ENCODE measurements at regions not wholly inside any gene's neighbourhood (a gene's known extent, or its start where the extent isn't known, plus 50 kb on each side); places are given as distances from the start of the nearest gene placed in this dataset.

DNA sequence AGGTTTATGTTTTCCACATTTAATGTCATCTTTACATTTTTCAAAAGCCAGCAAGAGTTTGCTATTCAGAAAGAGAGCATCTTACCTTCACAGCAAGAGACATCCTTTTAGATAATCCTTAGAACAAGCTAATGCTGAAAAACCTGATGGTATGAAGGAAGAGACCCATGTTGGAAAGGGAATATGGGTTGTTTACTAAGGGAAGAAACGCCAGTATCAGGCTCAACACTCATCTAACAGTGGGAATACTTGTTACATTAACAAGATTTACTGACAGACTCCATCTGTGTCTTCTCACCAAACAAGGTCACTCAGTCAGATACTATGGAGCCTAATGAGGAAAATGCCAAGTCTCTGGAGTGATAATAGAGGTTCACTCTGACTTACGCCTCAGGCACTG, 1474.1 kb upstream of the SLC39A10 start:
- WGBS (ENCODE audit: insufficient coverage), result no CpG with 5 or more reads among the region's 2 CpGs
- H3K36me3 ChIP-seq (replicated peaks in 1 of 2; ENCODE audit: control insufficient read depth in 1 of 2, insufficient read depth in 2 of 2, low read length in 2 of 2), result no peaks in the 10 kb centered on the region
- H3K4me1 ChIP-seq (ENCODE audit: control insufficient read depth in 1 of 2, insufficient read depth in 2 of 2, low read length in 2 of 2), result no peaks in the 10 kb centered on the region
- H3K79me2 ChIP-seq (ENCODE audit: insufficient read depth, low read length), result no peaks in the 10 kb centered on the region
- Mint-ChIP-seq H3K27ac (no peak overlapping the region), H3K4me3 (no peak overlapping the region), H3K9me3 (peaks cover 2 to 8% (median 4%) of the 10 kb centered on the region in 7 donors), H3K27me3 (ENCODE audit: low read depth in 3 of 3) (no peaks in the 10 kb centered on the region), H3K4me1 (no peaks in the 10 kb centered on the region), H3K36me3 (no peaks in the 10 kb centered on the region)
- H3K4me3 ChIP-seq (replicated peaks in 1 of 3; ENCODE audit: low read depth in 2 of 3, low read length in 3 of 3), result no peak overlapping the region
- no peaks in the 10 kb centered on the region for H4K20me1 ChIP-seq (ENCODE audit: insufficient read depth, low read length)
- H3K9ac ChIP-seq (ENCODE audit: insufficient read depth, low read length, poor library complexity, severe bottlenecking), result no peak overlapping the region
- no peaks in the 10 kb centered on the region for H3K27me3 ChIP-seq (ENCODE audit: control insufficient read depth in 2 of 2, insufficient read depth in 2 of 2, low read length in 2 of 2)
- no peaks in the 10 kb centered on the region for H3K9me3 ChIP-seq (replicated peaks in 1 of 2; ENCODE audit: control insufficient read depth in 1 of 2, insufficient read depth in 1 of 2, low read length in 2 of 2)
- no peak overlapping the region for H3K4me2 ChIP-seq (replicated peaks; ENCODE audit: extremely low read depth, low read length, poor library complexity, severe bottlenecking)
- intact Hi-C loops (cut with micrococcal nuclease), result no loop called here
- H2AFZ ChIP-seq (ENCODE audit: insufficient read depth, low read depth, low read length, poor library complexity, severe bottlenecking), result no peak overlapping the region
- TF ChIP-seq CTCF (IDR thresholded peaks at IDR 0.05), result no peak
- H3K27ac ChIP-seq (ENCODE audit: low read depth in 1 of 2, low read length in 2 of 2), result no peak overlapping the region
- no peak for DNase-seq

GRCh38 chr2:194176134-194176533, 1480.9 kb upstream of the SLC39A10 start:
- Histone ChIP-seq H2AFZ (ENCODE audit: insufficient read depth, low read depth, low read length, poor library complexity, severe bottlenecking) (no peak overlapping the region), H4K20me1 (ENCODE audit: insufficient read depth, low read length) (no peaks in the 10 kb centered on the region), H3K79me2 (ENCODE audit: insufficient read depth, low read length) (no peaks in the 10 kb centered on the region), H3K4me3 (replicated peaks in 1 of 3; ENCODE audit: low read depth in 2 of 3, low read length in 3 of 3) (no peak overlapping the region), H3K9ac (ENCODE audit: insufficient read depth, low read length, poor library complexity, severe bottlenecking) (no peak overlapping the region), H3K27ac (ENCODE audit: low read depth in 1 of 2, low read length in 2 of 2) (no peak overlapping the region), H3K36me3 (replicated peaks in 1 of 2; ENCODE audit: control insufficient read depth in 1 of 2, insufficient read depth in 2 of 2, low read length in 2 of 2) (no peaks in the 10 kb centered on the region), H3K4me2 (replicated peaks; ENCODE audit: extremely low read depth, low read length, poor library complexity, severe bottlenecking) (no peak overlapping the region), H3K9me3 (replicated peaks in 1 of 2; ENCODE audit: control insufficient read depth in 1 of 2, insufficient read depth in 1 of 2, low read length in 2 of 2) (peaks cover 4 to 6% of the 10 kb centered on the region in 2 donors), H3K4me1 (ENCODE audit: control insufficient read depth in 1 of 2, insufficient read depth in 2 of 2, low read length in 2 of 2) (no peaks in the 10 kb centered on the region), H3K27me3 (ENCODE audit: control insufficient read depth in 2 of 2, insufficient read depth in 2 of 2, low read length in 2 of 2) (no peaks in the 10 kb centered on the region)
- intact Hi-C loops (cut with micrococcal nuclease), result no loop called here
- no peak for DNase-seq
- Mint-ChIP-seq H3K27ac (no peak overlapping the region), H3K36me3 (no peaks in the 10 kb centered on the region), H3K9me3 (peaks cover 2 to 11% (median 6%) of the 10 kb centered on the region in 7 donors), H3K27me3 (ENCODE audit: low read depth in 3 of 3) (no peaks in the 10 kb centered on the region), H3K4me1 (no peaks in the 10 kb centered on the region), H3K4me3 (no peak overlapping the region)
- TF ChIP-seq CTCF (IDR thresholded peaks at IDR 0.05), result no peak
- WGBS (ENCODE audit: insufficient coverage), result 99% methylated on average over 17 of the region's 22 CpGs

Data from CD14-positive monocyte (primary cell).